Neural cell (in vitro differentiated cells): ENCODE measurements at regions not wholly inside any gene's neighbourhood (a gene's known extent, or its start where the extent isn't known, plus 50 kb on each side); places are given as distances from the start of the nearest gene placed in this dataset.

Source experiments
- CTCF ChIP-seq: fragments of 450-650 bp; IDR thresholded peaks from 2 replicates; pipeline ENCODE4 v1.5.1; 2014; ENCODE audit warnings: antibody characterized with exemption, mild to moderate bottlenecking, moderate library complexity; ENCODE audit not compliant: poor library complexity, severe bottlenecking
- EP300 ChIP-seq: fragments of 450-650 bp; conservative IDR thresholded peaks from 2 replicates; pipeline ENCODE4 v1.6.1; 2014; ENCODE audit warnings: antibody characterized with exemption, mild to moderate bottlenecking, moderate library complexity; ENCODE audit not compliant: poor library complexity, severe bottlenecking
- MXI1 ChIP-seq: fragments of 450-650 bp; conservative IDR thresholded peaks from 2 replicates; pipeline ENCODE4 v1.6.1; 2014; ENCODE audit warnings: antibody characterized with exemption, mild to moderate bottlenecking; ENCODE audit not compliant: poor library complexity, severe bottlenecking
- POLR2AphosphoS5 ChIP-seq: IDR thresholded peaks from 2 replicates; pipeline ENCODE4 v1.6.1; 2012
- REST ChIP-seq: IDR thresholded peaks from 2 replicates; pipeline ENCODE4 v1.6.1; 2012; ENCODE audit warnings: borderline replicate concordance
- SMC3 ChIP-seq: fragments of 450-650 bp; conservative IDR thresholded peaks from 2 replicates; pipeline ENCODE4 v1.6.1; 2014; ENCODE audit warnings: antibody characterized with exemption, mild to moderate bottlenecking, moderate library complexity; ENCODE audit not compliant: poor library complexity

- TF ChIP-seq POLR2AphosphoS5: no peak
- TF ChIP-seq EP300: no peak
- peak; percentile 88 for TF ChIP-seq CTCF
- TF ChIP-seq MXI1: no peak
- no peak for TF ChIP-seq REST
- TF ChIP-seq SMC3: peak; percentile 81
Observed at GRCh38 chr14:44846232-44846824, 115.4 kb downstream of the KLHL28 start.
